CD14-positive monocyte (primary cell): ENCODE measurements at regions not wholly inside any gene's neighbourhood (a gene's known extent, or its start where the extent isn't known, plus 50 kb on each side); places are given as distances from the start of the nearest gene placed in this dataset.

Experiments used
- DNase-seq, 3 donors: peaks; one replicate each; pipeline ENCODE4 v3.0.0-alpha.2; 2011 to 2022
- H2AFZ ChIP-seq: 2 replicates; pipeline ENCODE4 v1.6.0; 2012; ENCODE audit warnings: mild to moderate bottlenecking, low read depth, low read length, inconsistent platforms; ENCODE audit not compliant: insufficient read depth, poor library complexity, severe bottlenecking
- H3K27ac ChIP-seq, 2 donors: 1 replicate in 1 of 2; 2 replicates in 1 of 2; pipeline ENCODE4 v1.5.1; 2012 to 2013; ENCODE audit warnings: low read length in 2 of 2, control low read depth in 1 of 2, inconsistent platforms in 1 of 2, low read depth in 1 of 2, mild to moderate bottlenecking in 1 of 2
- H3K27me3 ChIP-seq, 2 donors: one replicate each; pipeline versions ENCODE4 v1.6.0 to v1.6.1; 2011 to 2013; ENCODE audit warnings: low read length in 2 of 2; ENCODE audit not compliant: control insufficient read depth in 2 of 2, insufficient read depth in 2 of 2
- H3K36me3 ChIP-seq, 2 donors: replicated peaks in 1 of 2; 1 replicate in 1 of 2; 2 replicates in 1 of 2; pipeline versions ENCODE4 v1.5.1 to v1.6.1; 2012 to 2013; ENCODE audit warnings: low read length in 2 of 2, control low read depth in 1 of 2, inconsistent platforms in 1 of 2, mild to moderate bottlenecking in 1 of 2; ENCODE audit not compliant: insufficient read depth in 2 of 2, control insufficient read depth in 1 of 2
- H3K4me1 ChIP-seq, 2 donors: 1 replicate in 1 of 2; 2 replicates in 1 of 2; pipeline versions ENCODE4 v1.5.1 to v1.6.1; 2012 to 2013; ENCODE audit warnings: low read length in 2 of 2, control low read depth in 1 of 2, inconsistent platforms in 1 of 2, mild to moderate bottlenecking in 1 of 2, moderate library complexity in 1 of 2; ENCODE audit not compliant: insufficient read depth in 2 of 2, control insufficient read depth in 1 of 2
- H3K4me2 ChIP-seq: replicated peaks from 2 replicates; pipeline ENCODE3; 2012; ENCODE audit warnings: low read length, moderate library complexity, mild to moderate bottlenecking; ENCODE audit not compliant: poor library complexity, severe bottlenecking; ENCODE audit errors: extremely low read depth
- H3K4me3 ChIP-seq, 3 experiments: fragments of 200-600 bp in 1 of 3; sonication (generic) in 1 of 3; replicated peaks in 1 of 3; 1 replicate in 2 of 3; 2 replicates in 1 of 3; pipeline ENCODE4 v1.5.1; 2011 to 2013; ENCODE audit warnings: low read length in 3 of 3, mild to moderate bottlenecking in 3 of 3, control low read depth in 2 of 3, low read depth in 2 of 3, inconsistent platforms in 1 of 3, moderate library complexity in 1 of 3
- H3K79me2 ChIP-seq: 2 replicates; pipeline ENCODE4 v1.6.0; 2012; ENCODE audit warnings: mild to moderate bottlenecking, control low read depth, inconsistent platforms, low read length, moderate library complexity; ENCODE audit not compliant: insufficient read depth
- H3K9ac ChIP-seq: 2 replicates; pipeline ENCODE4 v1.6.0; 2017; ENCODE audit warnings: low read length, mild to moderate bottlenecking; ENCODE audit not compliant: insufficient read depth, poor library complexity, severe bottlenecking
- H3K9me3 ChIP-seq, 2 donors: replicated peaks in 1 of 2; 1 replicate in 1 of 2; 2 replicates in 1 of 2; pipeline versions ENCODE4 v1.5.1 to v1.6.1; 2012 to 2013; ENCODE audit warnings: low read length in 2 of 2, control low read depth in 1 of 2; ENCODE audit not compliant: control insufficient read depth in 1 of 2, insufficient read depth in 1 of 2
- H4K20me1 ChIP-seq: 2 replicates; pipeline ENCODE4 v1.6.0; 2012; ENCODE audit warnings: mild to moderate bottlenecking, low read length, control low read depth, moderate library complexity; ENCODE audit not compliant: insufficient read depth
- H3K27ac Mint-ChIP-seq, 7 donors: one replicate each; pipeline ENCODE4 v1.8.0; 2020; ENCODE audit warnings: mild to moderate bottlenecking in 7 of 7, mixed read lengths in 7 of 7, moderate library complexity in 6 of 7, inconsistent platforms in 2 of 7
- H3K27me3 Mint-ChIP-seq, 3 donors: one replicate each; pipeline ENCODE4 v1.8.0; 2021 to 2022; ENCODE audit warnings: low read depth in 3 of 3, mild to moderate bottlenecking in 3 of 3, mixed read lengths in 3 of 3, moderate library complexity in 3 of 3, inconsistent platforms in 1 of 3
- H3K36me3 Mint-ChIP-seq, 2 donors: one replicate each; pipeline ENCODE4 v1.8.0; 2020; ENCODE audit warnings: mixed read lengths in 2 of 2, inconsistent platforms in 1 of 2, mild to moderate bottlenecking in 1 of 2
- H3K4me1 Mint-ChIP-seq: one replicate; pipeline ENCODE4 v1.8.0; 2020; ENCODE audit warnings: mild to moderate bottlenecking, mixed read lengths
- H3K4me3 Mint-ChIP-seq, 2 donors: one replicate each; pipeline ENCODE4 v1.8.0; 2020; ENCODE audit warnings: mild to moderate bottlenecking in 2 of 2, mixed read lengths in 2 of 2, moderate library complexity in 1 of 2
- H3K9me3 Mint-ChIP-seq, 7 donors: one replicate each; pipeline ENCODE4 v1.8.0; 2020 to 2022; ENCODE audit warnings: mixed read lengths in 7 of 7, mild to moderate bottlenecking in 6 of 7, moderate library complexity in 6 of 7, inconsistent platforms in 2 of 7
- CTCF ChIP-seq: fragments of 200-600 bp; IDR thresholded peaks from one replicate; pipeline ENCODE4 v1.8.0; 2022; ENCODE audit warnings: antibody characterized with exemption, mild to moderate bottlenecking
- WGBS: methylation state at CpG from one replicate; pipeline ENCODE4 v1.1.5; 2013; ENCODE audit warnings: missing lambda C conversion rate; ENCODE audit not compliant: insufficient coverage; 5-methylcytosine and 5-hydroxymethylcytosine counted together
- intact Hi-C, 2 donors: fragments of 100-400 bp; cut with micrococcal nuclease; formaldehyde crosslinking; loops; one replicate each; pipeline versions ENCODE4 v1.15.0 to v1.15.1; 2023

- H3K4me2 ChIP-seq = no peak overlapping the region
- H2AFZ ChIP-seq = no peak overlapping the region
- H3K27ac ChIP-seq = no peak overlapping the region
- H3K4me3 ChIP-seq = no peak overlapping the region
- TF ChIP-seq CTCF = no peak
- Mint-ChIP-seq H3K27me3 (peaks cover 0 to 3% (median 1%) of the 10 kb centered on the region in 3 donors), H3K9me3 (peaks cover 2 to 11% (median 5%) of the 10 kb centered on the region in 7 donors), H3K27ac (no peak overlapping the region), H3K36me3 (no peaks in the 10 kb centered on the region), H3K4me1 (no peaks in the 10 kb centered on the region), H3K4me3 (no peak overlapping the region)
- intact Hi-C loops = no loop called here
- no peaks in the 10 kb centered on the region for H4K20me1 ChIP-seq
- no peak for DNase-seq
- H3K9me3 ChIP-seq = peaks cover 0 to 4% of the 10 kb centered on the region in 2 donors
- no peaks in the 10 kb centered on the region for H3K4me1 ChIP-seq
- H3K79me2 ChIP-seq = no peaks in the 10 kb centered on the region
- WGBS = no CpG with 5 or more reads among the region's 4 CpGs
- no peaks in the 10 kb centered on the region for H3K36me3 ChIP-seq
- no peak overlapping the region for H3K9ac ChIP-seq
- no peaks in the 10 kb centered on the region for H3K27me3 ChIP-seq
Measured at GRCh38 chrX:3192835-3193234, 151.6 kb downstream of the ARSF start.

- no peaks in the 10 kb centered on the region for H3K4me1 Mint-ChIP-seq
Measured at GRCh38 chrX:3191796-3192195, 150.5 kb downstream of the ARSF start.

More at GRCh38 chrX:3191796-3192195, 150.5 kb downstream of the ARSF start:
- Histone ChIP-seq H3K9me3 (peaks cover 0 to 4% of the 10 kb centered on the region in 2 donors), H3K4me2 (no peak overlapping the region), H3K79me2 (no peaks in the 10 kb centered on the region), H4K20me1 (no peaks in the 10 kb centered on the region), H2AFZ (no peak overlapping the region), H3K4me1 (no peaks in the 10 kb centered on the region), H3K27ac (no peak overlapping the region), H3K27me3 (no peaks in the 10 kb centered on the region), H3K9ac (no peak overlapping the region), H3K36me3 (no peaks in the 10 kb centered on the region), H3K4me3 (no peak overlapping the region)
- intact Hi-C loops = no loop called here
- 100% methylated on average over 1 of the region's 5 CpGs for WGBS
- TF ChIP-seq CTCF = no peak
- no peak overlapping the region for H3K4me3 Mint-ChIP-seq
- H3K27me3 Mint-ChIP-seq = peaks cover 0 to 3% (median 1%) of the 10 kb centered on the region in 3 donors
- H3K9me3 Mint-ChIP-seq = peaks cover 0 to 7% (median 5%) of the 10 kb centered on the region in 7 donors
- H3K36me3 Mint-ChIP-seq = no peaks in the 10 kb centered on the region
- H3K27ac Mint-ChIP-seq = no peak overlapping the region
- DNase-seq = no peak
